ENCODE measurements at regions not wholly inside any gene's neighbourhood (a gene's known extent, or its start where the extent isn't known, plus 50 kb on each side); places are given as distances from the start of the nearest gene placed in this dataset.
"Not testable (repeated sequence)": the region's sequence is repeated elsewhere in the genome, so short reads cannot be mapped to it uniquely, and the experiment has no call there.

- DNase-seq = no peak
Observed at GRCh38 chr4:63226229-63226628, 1183.0 kb downstream of the TECRL start.

GRCh38 chr4:63222466-63222865, 1186.8 kb downstream of the TECRL start:
- DNase-seq = no peak

- no peak for DNase-seq
Observed at GRCh38 chr4:63221477-63221876, 1187.8 kb downstream of the TECRL start.

GRCh38 chr4:63218856-63219255, 1190.4 kb downstream of the TECRL start:
- no peak for DNase-seq

GRCh38 chr4:63214076-63214475, 1195.2 kb downstream of the TECRL start:
- DNase-seq = no peak

GRCh38 chr4:63211776-63212479, 1197.3 kb downstream of the TECRL start:
- no peak for DNase-seq

DNA sequence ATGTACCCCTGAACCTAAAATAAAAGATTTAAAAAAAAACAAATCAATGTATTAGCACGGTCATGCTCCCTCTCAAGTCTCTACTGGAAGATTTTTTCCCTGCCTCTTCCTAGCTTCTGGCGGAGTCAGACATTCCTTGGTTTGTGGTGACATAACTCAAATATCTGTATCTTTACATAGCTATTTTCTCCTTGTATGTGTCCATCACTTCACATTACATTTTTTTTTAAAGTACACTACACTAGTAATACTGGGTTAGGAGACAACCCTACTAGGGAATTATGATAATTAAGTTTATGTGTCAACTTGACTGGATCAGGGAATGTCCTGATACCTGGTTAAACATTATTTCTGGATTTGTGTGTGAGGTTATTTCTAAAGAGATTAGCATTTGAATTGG, 1197.9 kb downstream of the TECRL start:
- no peak for DNase-seq

DNA sequence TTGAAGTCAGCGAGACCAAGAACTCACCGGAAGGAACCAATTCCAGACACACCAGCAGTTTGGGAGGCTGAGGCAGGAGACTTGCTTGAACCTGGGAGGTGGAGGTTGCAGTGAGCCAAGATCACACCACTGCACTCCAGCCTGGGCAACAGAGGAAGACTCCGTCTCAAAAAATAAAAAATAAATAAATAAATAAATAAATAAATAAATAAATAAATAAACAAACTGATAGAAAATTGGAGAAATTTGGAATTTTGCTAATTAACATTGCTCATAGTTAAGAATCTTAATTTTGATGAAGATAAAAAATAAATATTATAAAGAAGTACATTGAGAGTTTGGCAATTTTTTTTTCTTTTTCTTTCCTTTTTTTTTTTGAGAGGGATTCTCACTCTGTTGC, 1216.2 kb downstream of the TECRL start:
- not testable (repeated sequence) for DNase-seq

DNA sequence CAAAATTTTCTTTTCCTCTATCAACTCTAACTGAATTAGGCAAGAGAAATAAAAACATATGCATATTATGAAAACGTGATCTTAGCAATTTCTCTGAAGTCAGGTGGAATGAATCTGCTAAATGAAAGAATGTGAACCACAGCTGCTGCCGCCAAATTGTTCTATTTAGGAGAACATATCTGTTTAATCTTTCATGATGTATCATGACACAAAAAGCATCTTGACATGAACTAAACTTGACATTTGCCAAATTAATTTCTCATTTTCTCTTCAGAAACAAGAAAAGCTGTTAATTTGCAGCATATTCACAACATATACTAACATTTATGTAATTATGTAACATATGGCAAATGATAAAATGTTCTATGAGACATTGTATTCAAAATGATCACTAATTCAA, 1237.9 kb downstream of the TECRL start:
- DNase-seq = no peak

DNA sequence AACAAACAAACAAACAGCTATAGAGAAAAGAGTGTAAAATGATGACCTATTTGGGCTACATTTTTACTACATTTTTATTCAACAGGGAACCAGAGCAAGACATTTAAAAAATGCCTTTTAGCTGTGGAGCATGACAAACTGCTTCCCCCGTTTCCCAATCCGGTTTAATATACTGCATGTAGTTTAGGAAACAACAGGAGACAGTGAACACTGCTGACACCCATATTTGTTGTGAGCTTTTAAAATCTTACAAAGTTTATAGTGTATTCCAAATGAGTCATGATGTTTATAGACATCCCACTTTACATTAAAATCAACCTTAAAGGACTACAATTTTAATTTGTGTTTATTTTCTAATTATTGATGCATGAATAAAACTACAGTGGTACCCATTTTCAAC, 1238.3 kb downstream of the TECRL start:
- DNase-seq = no peak

DNA sequence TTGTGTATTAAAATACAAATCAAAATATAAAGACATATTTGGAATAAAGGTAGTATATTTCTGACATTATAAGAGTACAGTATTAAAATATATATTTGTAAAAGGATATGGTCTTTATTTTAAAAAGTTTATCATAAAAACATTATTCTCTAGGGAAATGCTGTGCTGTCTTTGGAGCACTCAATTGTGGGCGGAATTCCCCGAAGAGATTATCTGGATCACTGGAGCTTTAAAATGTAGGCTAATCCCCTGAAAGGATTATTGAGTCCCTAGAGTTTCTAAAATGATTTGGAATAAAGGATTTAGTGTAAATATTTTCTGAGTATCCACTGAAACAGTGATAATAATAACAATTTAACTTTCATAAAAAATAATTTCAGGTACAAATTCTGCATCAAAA, 1239.4 kb downstream of the TECRL start:
- DNase-seq = no peak

DNA sequence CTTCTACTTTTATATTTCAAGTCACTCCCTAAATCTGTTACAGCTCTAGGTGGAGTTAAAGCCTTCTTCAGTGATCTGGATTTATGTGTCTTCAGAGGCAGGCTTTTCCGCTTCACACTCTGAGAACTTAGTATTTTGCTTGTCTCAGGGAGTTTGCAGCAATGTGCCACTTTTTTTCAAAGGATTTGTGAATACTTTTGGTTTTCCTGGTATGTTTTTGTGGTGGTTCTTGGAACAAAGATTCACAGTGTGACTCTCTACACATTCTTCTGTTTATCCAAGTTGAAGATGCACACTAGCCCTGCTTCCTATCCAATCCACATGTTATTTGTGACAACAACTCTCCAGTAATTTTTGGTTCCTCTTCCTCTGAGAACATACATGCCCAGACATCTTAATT, 1253.7 kb downstream of the TECRL start:
- DNase-seq = no peak

DNA sequence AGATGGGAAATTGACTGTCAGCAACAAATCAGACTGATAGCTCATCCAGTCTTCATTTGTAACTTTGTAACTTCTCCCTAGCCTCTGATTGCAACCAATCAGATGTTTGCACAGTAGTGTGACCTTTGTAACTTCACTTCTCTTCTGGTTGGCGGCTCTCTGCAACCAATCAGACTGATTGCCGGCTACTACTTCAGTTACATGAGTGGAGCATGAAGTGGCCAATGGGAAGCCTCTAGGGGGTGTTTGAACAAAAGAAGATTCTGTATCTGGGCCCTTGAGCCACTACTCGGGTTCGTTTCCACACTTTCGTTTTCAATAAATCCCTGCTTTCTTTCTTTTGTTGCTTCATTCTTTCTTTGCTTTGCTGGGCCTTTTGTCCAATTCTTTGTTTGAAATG, 1285.8 kb downstream of the TECRL start:
- DNase-seq = no peak

GRCh38 chr4:63122955-63123354, 1286.3 kb downstream of the TECRL start:
- DNase-seq = no peak

DNA sequence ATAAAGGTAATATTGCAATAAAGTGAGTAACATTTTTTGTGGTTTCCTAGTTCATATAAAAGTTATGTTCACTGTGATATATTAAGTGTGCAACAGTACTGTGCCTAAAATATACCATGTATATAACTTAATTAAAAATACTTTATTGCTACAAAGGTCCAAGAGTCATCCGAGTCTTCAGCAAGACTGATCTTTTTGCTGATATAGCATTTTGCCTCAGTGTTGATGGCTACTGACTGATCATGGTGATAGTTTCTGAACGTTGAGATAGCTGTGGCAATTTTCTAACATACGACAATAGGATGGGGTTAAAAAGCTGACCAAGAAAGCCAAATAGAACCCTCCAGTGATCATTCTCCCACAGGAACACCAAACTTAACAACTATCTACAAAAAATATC, 1302.7 kb downstream of the TECRL start:
- no peak for DNase-seq

DNA sequence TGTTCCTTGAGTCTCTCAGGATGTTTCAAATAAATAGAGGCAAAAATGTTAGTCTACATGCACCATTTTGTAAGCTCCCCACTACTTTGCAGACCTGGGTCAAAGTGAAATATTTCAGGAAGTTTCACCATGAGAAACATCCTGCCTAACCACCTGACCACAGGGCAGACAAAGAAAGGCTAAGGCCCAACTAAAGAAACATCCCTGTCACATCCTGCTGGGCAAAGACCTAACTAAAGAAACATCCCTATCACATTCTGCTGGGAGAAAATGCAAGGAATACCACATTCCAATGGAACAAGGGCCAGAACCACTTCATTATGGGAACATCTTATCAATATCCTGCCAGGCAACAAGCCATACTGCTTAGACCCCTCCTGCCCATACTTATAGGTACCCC, 1303.4 kb downstream of the TECRL start:
- no peak for DNase-seq

GRCh38 chr4:63090641-63091040, 1318.6 kb downstream of the TECRL start:
- DNase-seq = no peak

GRCh38 chr4:63085091-63085490, 1324.2 kb downstream of the TECRL start:
- no peak for DNase-seq

- no peak for DNase-seq
Observed at GRCh38 chr4:63080934-63081333, 1328.3 kb downstream of the TECRL start.

DNA sequence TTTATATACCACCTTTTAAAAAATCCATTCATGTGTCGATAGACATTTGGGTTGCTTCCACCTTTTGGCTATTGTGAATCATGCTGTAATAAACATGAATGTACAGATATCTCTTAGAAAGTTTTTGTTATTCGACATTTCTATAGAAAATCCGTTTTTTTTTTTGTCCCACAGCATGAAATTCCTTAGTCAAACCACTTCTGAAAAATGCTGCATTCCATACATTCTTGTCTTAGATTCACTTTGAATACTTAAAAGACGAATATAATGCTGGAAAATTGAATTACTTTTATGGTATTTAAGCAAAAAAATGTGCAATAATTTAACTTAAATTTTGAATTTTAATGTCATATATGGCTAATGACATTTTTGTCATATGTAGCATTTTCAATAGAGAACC, 1345.5 kb downstream of the TECRL start:
- no peak for DNase-seq

- not testable (repeated sequence) for DNase-seq
Observed at GRCh38 chr4:63062891-63063290, 1346.4 kb downstream of the TECRL start.

DNA sequence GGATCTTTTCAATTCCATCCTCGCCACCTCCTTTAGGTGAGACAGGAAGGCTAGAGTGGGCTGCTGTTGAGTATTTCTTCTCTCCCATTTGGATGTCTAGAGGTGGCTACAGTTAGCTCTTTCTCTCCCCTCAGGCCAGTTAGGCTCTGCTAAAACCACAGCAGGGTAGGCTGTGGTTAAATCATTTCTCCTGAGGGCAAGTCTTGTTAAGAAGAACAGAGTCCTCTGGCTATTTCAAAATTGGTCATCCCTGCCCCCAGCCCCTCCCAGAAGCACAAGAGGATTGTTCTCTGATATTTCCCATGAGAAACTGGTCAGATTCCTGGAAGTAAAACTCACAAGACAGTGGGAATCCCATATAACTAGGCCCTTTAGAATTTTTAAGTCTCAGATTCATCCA, 1359.5 kb downstream of the TECRL start:
- DNase-seq = no peak

GRCh38 chr4:63049278-63049677, 1360.0 kb downstream of the TECRL start:
- DNase-seq = no peak

GRCh38 chr4:63036159-63036866, 1372.9 kb downstream of the TECRL start:
- DNase-seq = no peak

- no peak for DNase-seq
Observed at GRCh38 chr4:63029380-63029779, 1379.9 kb downstream of the TECRL start.
